ENCODE measurements at regions not wholly inside any gene's neighbourhood (a gene's known extent, or its start where the extent isn't known, plus 50 kb on each side); places are given as distances from the start of the nearest gene placed in this dataset.

DNA sequence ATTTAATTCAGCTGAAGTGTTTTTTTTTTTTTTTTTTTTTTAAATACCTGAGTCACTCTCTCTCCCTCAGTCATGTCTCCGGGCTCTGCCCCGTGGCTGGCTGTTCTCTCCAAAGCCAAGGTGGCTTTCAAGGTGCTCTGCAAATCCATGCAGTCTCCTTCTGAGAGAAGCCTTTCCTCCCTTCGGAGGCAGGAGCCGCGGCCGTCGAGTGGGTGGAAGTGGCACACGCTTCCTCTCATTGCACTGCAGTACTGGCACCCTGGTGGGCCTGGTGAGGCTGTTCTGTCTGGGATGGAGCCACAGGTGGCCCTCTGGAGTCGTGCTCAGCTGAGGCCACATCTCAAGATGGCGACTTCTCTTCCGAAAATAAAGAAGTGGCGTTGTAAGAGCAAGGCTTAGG, 221.8 kb downstream of the GLRX3 start:
- TF ChIP-seq, protein P1, sequence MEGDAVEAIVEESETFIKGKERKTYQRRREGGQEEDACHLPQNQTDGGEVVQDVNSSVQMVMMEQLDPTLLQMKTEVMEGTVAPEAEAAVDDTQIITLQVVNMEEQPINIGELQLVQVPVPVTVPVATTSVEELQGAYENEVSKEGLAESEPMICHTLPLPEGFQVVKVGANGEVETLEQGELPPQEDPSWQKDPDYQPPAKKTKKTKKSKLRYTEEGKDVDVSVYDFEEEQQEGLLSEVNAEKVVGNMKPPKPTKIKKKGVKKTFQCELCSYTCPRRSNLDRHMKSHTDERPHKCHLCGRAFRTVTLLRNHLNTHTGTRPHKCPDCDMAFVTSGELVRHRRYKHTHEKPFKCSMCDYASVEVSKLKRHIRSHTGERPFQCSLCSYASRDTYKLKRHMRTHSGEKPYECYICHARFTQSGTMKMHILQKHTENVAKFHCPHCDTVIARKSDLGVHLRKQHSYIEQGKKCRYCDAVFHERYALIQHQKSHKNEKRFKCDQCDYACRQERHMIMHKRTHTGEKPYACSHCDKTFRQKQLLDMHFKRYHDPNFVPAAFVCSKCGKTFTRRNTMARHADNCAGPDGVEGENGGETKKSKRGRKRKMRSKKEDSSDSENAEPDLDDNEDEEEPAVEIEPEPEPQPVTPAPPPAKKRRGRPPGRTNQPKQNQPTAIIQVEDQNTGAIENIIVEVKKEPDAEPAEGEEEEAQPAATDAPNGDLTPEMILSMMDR (IDR thresholded peaks at IDR 0.05) = no peak
- no peak for TF ChIP-seq POLR2A (IDR thresholded peaks at IDR 0.05)

All from Peyer's patch (tissue), 4 donors.